T-helper 2 cell treated with Interferon-gamma antibody and Interleukin-4, amounts not matched to agents 100 ng/mL and 5 ng/mL, for 36 hours (primary cell): ENCODE measurements at regions not wholly inside any gene's neighbourhood (a gene's known extent, or its start where the extent isn't known, plus 50 kb on each side); places are given as distances from the start of the nearest gene placed in this dataset.

Source experiments
- intact Hi-C: fragments of 100-400 bp; cut with micrococcal nuclease; formaldehyde crosslinking; loops from one replicate; pipeline ENCODE4 v1.15.1; 2023

- intact Hi-C loops, result no loop called here
Measured at GRCh38 chr1:98221923-98222322, 301.1 kb upstream of the DPYD start.

- intact Hi-C loops, result no loop called here
Measured at GRCh38 chr1:98217601-98218000, 296.8 kb upstream of the DPYD start.

DNA sequence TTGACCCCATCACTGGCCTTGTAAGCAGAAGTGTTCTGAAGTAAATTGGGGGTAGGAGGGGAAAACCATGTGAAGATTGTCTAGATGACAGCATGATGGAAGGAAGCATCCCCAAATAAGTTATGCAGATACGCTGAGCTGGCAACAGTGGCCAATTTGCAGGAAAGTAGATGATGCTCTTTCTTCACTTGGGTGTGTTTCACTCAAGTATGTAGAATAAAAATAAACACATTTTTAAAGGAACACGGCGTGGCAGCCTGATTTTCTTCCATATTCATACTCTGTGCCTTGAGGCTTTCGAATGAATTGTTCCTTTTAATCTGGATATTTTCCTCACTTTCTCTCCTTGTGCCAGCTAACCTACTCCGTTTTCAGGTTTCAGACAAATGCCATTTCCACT is 295.5 kb upstream of the DPYD start:
- intact Hi-C loops, result no loop called here

- intact Hi-C loops, result no loop called here
Measured at GRCh38 chr1:98211271-98211845, 290.5 kb upstream of the DPYD start.

GRCh38 chr1:98210563-98210962 is 289.7 kb upstream of the DPYD start:
- intact Hi-C loops, result no loop called here

DNA sequence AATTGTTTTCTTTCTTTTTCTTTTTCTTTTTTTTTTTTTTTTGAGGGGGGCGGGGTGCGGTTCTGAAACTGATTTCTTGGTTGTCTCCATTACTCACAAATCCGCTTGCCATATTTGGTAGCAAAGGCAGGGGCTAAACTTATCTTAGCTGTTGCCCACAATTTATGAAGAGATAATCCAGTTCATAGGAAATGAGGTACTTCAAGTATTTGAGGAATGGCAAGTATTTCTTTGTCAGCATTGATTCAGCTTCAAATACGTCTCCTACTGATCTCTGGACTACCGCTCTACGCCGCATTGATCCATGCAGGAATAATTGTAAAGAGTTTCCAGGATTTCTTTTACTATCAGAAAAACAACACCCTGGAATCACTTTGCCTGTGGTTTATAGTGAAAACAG is 289.2 kb upstream of the DPYD start:
- intact Hi-C loops, result no loop called here

GRCh38 chr1:98205291-98206017 is 284.6 kb upstream of the DPYD start:
- intact Hi-C loops, result no loop called here

DNA sequence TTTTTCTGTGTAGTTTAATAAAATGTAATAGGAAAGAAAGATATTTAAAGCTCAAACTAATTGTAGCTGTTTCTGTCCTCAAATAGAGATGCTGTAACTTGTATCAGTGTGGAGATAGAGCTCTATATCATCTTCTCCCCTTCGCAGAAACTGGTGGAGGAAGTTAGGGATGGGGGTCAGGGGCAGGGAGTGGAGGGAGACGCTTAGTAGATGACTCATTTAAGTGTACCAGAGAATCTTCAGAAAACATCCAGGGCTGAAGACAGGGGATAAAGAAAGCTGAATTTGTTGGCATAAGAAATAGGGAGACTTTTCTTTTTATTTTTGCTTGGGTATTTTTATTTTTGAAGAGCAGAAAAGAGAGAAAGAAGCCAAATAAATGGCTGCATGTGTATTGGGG is 282.6 kb upstream of the DPYD start:
- intact Hi-C loops, result no loop called here

DNA sequence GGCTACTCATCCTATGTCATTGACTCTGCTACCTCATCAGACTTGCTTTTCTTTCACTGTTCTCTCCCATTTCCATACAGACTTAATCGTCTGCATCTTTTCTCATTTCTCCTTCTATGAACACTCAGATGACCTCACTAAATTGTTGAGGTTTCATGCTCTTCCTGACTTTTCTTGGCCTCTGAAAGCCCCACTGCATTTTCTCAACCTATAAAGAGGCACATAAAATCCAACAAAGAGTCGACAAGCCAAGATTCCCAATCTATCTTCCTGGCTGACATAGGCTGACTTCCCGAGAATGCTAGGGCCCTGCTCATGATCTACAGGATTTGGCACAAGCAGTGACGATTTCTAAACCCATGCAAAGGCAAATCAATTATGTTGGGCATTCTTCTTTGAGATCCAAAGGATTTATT is 280.8 kb upstream of the DPYD start:
- intact Hi-C loops, result no loop called here

GRCh38 chr1:98197356-98197755 is 276.5 kb upstream of the DPYD start:
- intact Hi-C loops, result no loop called here

- intact Hi-C loops, result no loop called here
Measured at GRCh38 chr1:98196012-98196411, 275.2 kb upstream of the DPYD start.

DNA sequence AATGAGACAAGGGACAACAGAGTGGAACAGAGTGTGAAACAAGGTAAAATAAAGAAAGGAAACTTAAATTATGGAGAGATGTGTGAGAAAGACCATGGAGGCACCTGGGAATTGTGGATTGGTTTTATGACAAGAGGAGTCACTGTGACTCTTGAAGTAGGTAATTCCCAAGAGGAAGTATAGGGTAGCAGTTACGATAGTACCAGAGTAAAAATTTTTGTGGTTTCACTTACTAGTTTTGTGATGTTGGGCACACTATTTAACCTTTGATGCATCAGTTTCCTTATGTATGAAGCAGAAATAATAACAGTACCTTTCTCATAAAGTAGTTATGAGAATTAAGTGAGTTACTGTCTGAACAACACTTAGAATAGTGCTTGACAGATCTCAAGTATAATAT is 267.9 kb upstream of the DPYD start:
- intact Hi-C loops, result no loop called here

GRCh38 chr1:98184856-98185255 is 264.0 kb upstream of the DPYD start:
- intact Hi-C loops, result no loop called here

- intact Hi-C loops, result no loop called here
Measured at GRCh38 chr1:98181036-98181764, 260.4 kb upstream of the DPYD start.

DNA sequence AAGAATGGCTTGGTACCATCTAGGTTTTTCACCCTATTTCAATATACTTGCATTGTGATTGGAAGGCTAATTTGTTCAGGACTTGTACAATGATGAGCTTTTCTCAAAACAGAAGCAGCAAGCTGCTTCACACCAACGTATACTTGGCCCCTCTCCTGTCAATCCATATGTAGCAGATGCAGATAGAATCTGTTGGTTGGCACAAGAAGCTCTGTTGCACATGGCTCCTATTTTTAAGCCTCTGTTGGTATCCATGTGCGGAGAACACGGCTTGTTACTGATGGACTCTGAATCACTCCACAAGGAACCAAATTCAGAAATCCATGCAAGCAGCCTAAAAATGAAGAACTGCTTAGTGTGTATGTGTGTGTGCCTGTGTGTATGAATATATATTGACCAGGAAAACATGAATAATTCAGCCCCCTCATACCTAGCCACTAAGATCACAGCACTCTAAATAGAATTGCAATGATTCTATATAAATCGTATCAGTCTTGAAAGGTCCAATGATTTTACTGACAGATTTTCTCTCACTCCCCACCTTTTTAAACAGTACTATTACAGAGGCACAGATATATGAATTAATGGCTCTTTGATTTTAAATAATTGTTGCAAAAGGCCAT is 258.4 kb upstream of the DPYD start:
- intact Hi-C loops, result no loop called here

DNA sequence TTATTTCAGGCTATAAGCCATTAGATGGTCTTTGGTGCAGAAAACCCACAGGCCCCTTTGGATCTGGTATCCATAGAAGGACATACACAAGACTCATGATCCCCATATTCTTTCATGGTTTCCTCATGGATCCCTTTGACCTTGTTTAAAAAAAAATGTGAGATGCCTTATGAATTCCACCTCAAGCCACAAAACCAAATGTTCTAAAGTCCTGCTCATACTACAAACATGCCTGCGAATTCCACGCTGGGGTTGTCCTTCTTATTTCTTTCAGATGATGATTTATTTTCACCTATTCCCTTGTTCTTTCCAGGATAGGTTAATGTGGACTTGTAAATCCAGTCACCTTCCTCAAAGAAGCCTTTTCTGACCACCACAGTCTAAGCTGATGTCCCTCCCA is 256.9 kb upstream of the DPYD start:
- intact Hi-C loops, result no loop called here

DNA sequence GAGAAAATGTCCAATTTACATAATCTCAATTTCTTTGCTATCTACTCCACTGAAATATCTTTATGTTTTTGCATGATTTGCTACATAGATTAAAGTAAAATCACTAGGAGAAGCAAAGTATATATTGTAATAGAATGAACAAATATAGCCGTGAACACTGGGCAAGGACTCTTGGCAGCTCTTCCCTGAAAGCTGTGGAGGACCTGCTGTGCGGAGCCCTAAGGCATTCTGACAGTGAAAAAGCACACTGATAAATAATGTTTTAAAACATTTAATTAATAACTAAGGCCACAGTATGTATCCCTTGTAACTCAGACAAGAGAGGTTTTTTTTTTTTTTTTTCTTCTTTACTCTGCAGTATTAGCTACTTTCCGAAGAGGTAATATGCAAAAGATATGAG is 256.1 kb upstream of the DPYD start:
- intact Hi-C loops, result no loop called here

- intact Hi-C loops, result no loop called here
Measured at GRCh38 chr1:98176414-98176813, 255.6 kb upstream of the DPYD start.

- intact Hi-C loops, result no loop called here
Measured at GRCh38 chr1:98172578-98172977, 251.7 kb upstream of the DPYD start.

DNA sequence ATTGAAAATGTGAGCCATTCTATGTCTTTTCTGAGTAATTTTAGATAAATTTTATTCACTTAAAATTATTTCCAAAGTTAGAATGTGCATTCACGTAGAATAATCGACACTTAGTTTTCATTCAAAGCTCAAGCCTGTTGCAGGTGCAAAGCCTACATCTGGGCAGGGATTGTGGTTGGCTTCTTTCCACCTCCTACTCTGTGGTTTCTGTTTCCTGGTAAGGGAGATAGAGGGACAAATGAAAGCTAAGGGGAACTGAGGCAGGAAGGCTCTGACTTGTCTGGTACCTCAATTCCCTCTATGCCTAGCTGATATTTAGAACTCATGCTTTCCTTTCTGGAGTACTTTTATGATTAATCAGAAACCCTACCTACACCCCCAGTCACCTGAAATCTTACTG is 251.2 kb upstream of the DPYD start:
- intact Hi-C loops, result no loop called here

- intact Hi-C loops, result no loop called here
Measured at GRCh38 chr1:98164509-98164908, 243.7 kb upstream of the DPYD start.
